Ovary (tissue), 7 donors: ENCODE measurements at regions not wholly inside any gene's neighbourhood (a gene's known extent, or its start where the extent isn't known, plus 50 kb on each side); places are given as distances from the start of the nearest gene placed in this dataset.

Experiments used
- DNase-seq, 5 donors: peaks; one replicate each; pipeline ENCODE4 v3.0.0-alpha.2; 2019 to 2020
- H3K27ac ChIP-seq, 2 donors: fragments of 200-600 bp; one replicate each; pipeline versions ENCODE4 v1.5.1 to v1.8.0; 2019 to 2022
- H3K27me3 ChIP-seq: fragments of 200-600 bp; one replicate; pipeline ENCODE4 v1.8.0; 2022
- H3K36me3 ChIP-seq: fragments of 200-600 bp; sonication (generic); one replicate; pipeline ENCODE4 v1.5.1; 2019
- H3K4me1 ChIP-seq: one replicate; pipeline ENCODE4 v1.8.1; 2013; ENCODE audit warnings: mild to moderate bottlenecking, moderate library complexity; ENCODE audit not compliant: insufficient read depth
- H3K4me3 ChIP-seq: fragments of 200-600 bp; sonication (generic); one replicate; pipeline ENCODE4 v1.5.1; 2017
- H3K9me3 ChIP-seq, 2 donors: fragments of 200-600 bp in 1 of 2; sonication (generic) in 1 of 2; one replicate each; pipeline versions ENCODE4 v1.5.1 to v1.8.1; 2013 to 2019; ENCODE audit warnings: mild to moderate bottlenecking in 1 of 2, moderate library complexity in 1 of 2
- CTCF ChIP-seq, 3 donors: fragments of 450-650 bp in 2 of 3; fragments of 200-600 bp in 1 of 3; IDR thresholded peaks; one replicate each; pipeline versions ENCODE4 v1.5.1 to v1.8.0; 2016 to 2022; ENCODE audit warnings: antibody characterized with exemption in 3 of 3, mild to moderate bottlenecking in 1 of 3
- EP300 ChIP-seq: sonication (generic); formaldehyde crosslinking; IDR thresholded peaks from one replicate; pipeline ENCODE4 v1.6.1; 2017; ENCODE audit warnings: antibody characterized with exemption
- POLR2A ChIP-seq: fragments of 450-650 bp; IDR thresholded peaks from one replicate; pipeline ENCODE4 v1.6.1; 2017; ENCODE audit warnings: antibody characterized with exemption, mild to moderate bottlenecking, moderate library complexity
- WGBS, 3 donors: extraction: QIAGEN DNeasy Blood & Tissue Kit in 1 of 3; methylation state at CpG; one replicate each; pipeline versions ENCODE4 v1.1.5 to v1.1.7; 2013 to 2017; 5-methylcytosine and 5-hydroxymethylcytosine counted together
- intact Hi-C, 4 donors: fragments of 100-400 bp; cut with DNase I; formaldehyde crosslinking; loops; one replicate each; pipeline versions ENCODE4 v1.11.0 to v1.15.1; 2022 to 2023
- donor health status: DM: no; HTN: no; CAD: no; lungs with moderate emphysema.
- donor health status: DM: no; HTN: no; CAD: no.
- donor health status: Bipolar disorder and iron deficiency.
- donor health status: DM: no; HTN: no; CAD: no.
- donor health status: DM: yes; HTN: yes; CAD: no.

GRCh38 chr2:8412082-8412481 is 269.8 kb upstream of the ID2 start:
- no peaks in the 10 kb centered on the region for H3K4me1 ChIP-seq
- no peak overlapping the region for H3K4me3 ChIP-seq
- H3K27ac ChIP-seq: no peak overlapping the region
- 82 to 84% (median 84%) methylated on average over 9 of the region's 9 CpGs for WGBS, 3 donors
- no peak for TF ChIP-seq EP300
- TF ChIP-seq CTCF (IDR thresholded peaks at IDR 0.05): no peak
- TF ChIP-seq POLR2A: no peak
- H3K27me3 ChIP-seq: no peaks in the 10 kb centered on the region
- no peak for DNase-seq
- no peaks in the 10 kb centered on the region for H3K36me3 ChIP-seq
- intact Hi-C loops: no loop called here
- H3K9me3 ChIP-seq: no peaks in the 10 kb centered on the region

- intact Hi-C loops: no loop called here
- no peak for TF ChIP-seq CTCF (IDR thresholded peaks at IDR 0.05)
- no peak for TF ChIP-seq POLR2A
- no peak for TF ChIP-seq EP300
- Histone ChIP-seq H3K9me3 (no peaks in the 10 kb centered on the region), H3K4me1 (no peaks in the 10 kb centered on the region), H3K27me3 (no peaks in the 10 kb centered on the region), H3K36me3 (no peaks in the 10 kb centered on the region), H3K4me3 (no peak overlapping the region), H3K27ac (no peak overlapping the region)
- WGBS, 3 donors: 72 to 80% (median 78%) methylated on average over 4 of the region's 4 CpGs
- peak in 1 of 5 donors; percentile 68 for DNase-seq
Observed at GRCh38 chr2:8412586-8412985, 269.3 kb upstream of the ID2 start.

GRCh38 chr2:8413589-8414135 is 268.2 kb upstream of the ID2 start:
- H3K9me3 ChIP-seq: no peaks in the 10 kb centered on the region
- intact Hi-C loops: no loop called here
- H3K4me3 ChIP-seq: no peak overlapping the region
- no peaks in the 10 kb centered on the region for H3K36me3 ChIP-seq
- no peaks in the 10 kb centered on the region for H3K4me1 ChIP-seq
- H3K27ac ChIP-seq: no peak overlapping the region
- WGBS, 3 donors: 59 to 67% (median 64%) methylated on average over 6 of the region's 6 CpGs
- peak in 1 of 5 donors; percentile 44 for DNase-seq
- TF ChIP-seq EP300 (no peak), CTCF (IDR thresholded peaks at IDR 0.05) (no peak), POLR2A (no peak)
- H3K27me3 ChIP-seq: no peaks in the 10 kb centered on the region

GRCh38 chr2:8414946-8415879 is 266.6 kb upstream of the ID2 start:
- Histone ChIP-seq H3K36me3 (no peaks in the 10 kb centered on the region), H3K9me3 (no peaks in the 10 kb centered on the region), H3K4me3 (no peak overlapping the region), H3K27me3 (no peaks in the 10 kb centered on the region), H3K4me1 (no peaks in the 10 kb centered on the region), H3K27ac (no peak overlapping the region)
- WGBS, 3 donors: 87 to 90% (median 89%) methylated on average over 13 of the region's 13 CpGs
- TF ChIP-seq POLR2A (no peak), CTCF (IDR thresholded peaks at IDR 0.05) (no peak), EP300 (no peak)
- DNase-seq: no peak
- intact Hi-C loops: no loop called here
